A549 (cell line): ENCODE measurements at regions not wholly inside any gene's neighbourhood (a gene's known extent, or its start where the extent isn't known, plus 50 kb on each side); places are given as distances from the start of the nearest gene placed in this dataset.
A peak's percentile ranks its signal among the peaks of the same experiment; 100 is the strongest.

Source experiments
- ATAC-seq, 2 experiments: fragments of 200-7000 bp in 1 of 2; fragments of >200 bp in 1 of 2; cut with Nextera tagmentation in 1 of 2; cut with Tn5 transposase in 1 of 2; 3 replicates each; pipeline versions ENCODE4 v1.8.0 to v1.9.1; 2018 to 2020; ENCODE audit warnings: mild to moderate bottlenecking in 1 of 2, moderate library complexity in 1 of 2
- CTCF ChIA-PET: fragments of 300-600 bp; sonication (Branson Sonifier 250); formaldehyde crosslinking; extraction: SDS; loops from one replicate; lab custom pipeline; 2021; ENCODE audit warnings: antibody characterized with exemption, inconsistent platforms; lab: Yijun Ruan, JAX
- POLR2A ChIA-PET: fragments of 350-600 bp; formaldehyde crosslinking; extraction: SDS; loops from one replicate; lab custom pipeline; 2021; ENCODE audit warnings: antibody characterized with exemption, inconsistent platforms; lab: Yijun Ruan, JAX
- DNase-seq, 2 experiments: peaks; one replicate each; pipeline versions ENCODE4 v3.0.0 to v3.0.0-alpha.2; 2011 to 2016; ENCODE audit warnings: low read depth in 1 of 2, low spot score in 1 of 2
- FAIRE-seq: peaks from 2 replicates; lab custom pipeline; 2011; peaks lifted over from hg19 to GRCh38; lab: Jason Lieb, UNC
- H3K27ac ChIP-seq, 2 experiments: fragments of >200 bp; sonication (Bioruptor Twin); formaldehyde crosslinking; 3 replicates each; pipeline ENCODE4 v1.5.1; 2016 to 2017
- H3K4me1 ChIP-seq: fragments of >200 bp; sonication (Bioruptor Twin); formaldehyde crosslinking; 3 replicates; pipeline ENCODE4 v1.6.1; 2016
- H3K4me2 ChIP-seq: fragments of >200 bp; sonication (Bioruptor Twin); formaldehyde crosslinking; 3 replicates; pipeline ENCODE4 v1.6.1; 2016
- H3K4me3 ChIP-seq: fragments of >200 bp; sonication (Bioruptor Twin); formaldehyde crosslinking; 3 replicates; pipeline ENCODE4 v1.5.1; 2016
- H3K9me3 ChIP-seq: fragments of >200 bp; sonication (Bioruptor Twin); formaldehyde crosslinking; 3 replicates; pipeline ENCODE4 v1.6.1; 2016
- ATOH8 ChIP-seq: fragments of 250-450 bp; sonication (Bioruptor Pico); IDR thresholded peaks from 2 replicates; pipeline ENCODE4 v1.5.0; 2020; ENCODE audit warnings: low read depth, mild to moderate bottlenecking, moderate library complexity
- BCL3 ChIP-seq: fragments of >200 bp; sonication (Bioruptor Twin); formaldehyde crosslinking; IDR thresholded peaks from 3 replicates; pipeline ENCODE4 v1.6.1; 2016
- CBX2 ChIP-seq: fragments of 200-600 bp; sonication (generic); IDR thresholded peaks from 2 replicates; pipeline ENCODE4 v1.6.1; 2016; ENCODE audit warnings: low read depth, mild to moderate bottlenecking, borderline replicate concordance
- CBX8 ChIP-seq: fragments of 200-600 bp; sonication (generic); IDR thresholded peaks from 2 replicates; pipeline ENCODE4 v1.6.1; 2016
- CTCF ChIP-seq: fragments of >200 bp; sonication (Bioruptor Twin); formaldehyde crosslinking; IDR thresholded peaks from 3 replicates; pipeline ENCODE4 v1.5.1; 2016
- E2F6 ChIP-seq: IDR thresholded peaks from 2 replicates; pipeline ENCODE4 v1.6.1; 2012; ENCODE audit warnings: low read depth, borderline replicate concordance
- EHMT2 ChIP-seq: fragments of 200-600 bp; sonication (generic); IDR thresholded peaks from 2 replicates; pipeline ENCODE4 v1.6.1; 2016; ENCODE audit warnings: antibody characterized with exemption, low read depth, mild to moderate bottlenecking, moderate library complexity
- ELK1 ChIP-seq: fragments of 150-350 bp; IDR thresholded peaks from 2 replicates; pipeline ENCODE4 v1.6.1; 2014; ENCODE audit warnings: low read depth, mild to moderate bottlenecking, low read length
- EP300 ChIP-seq, 2 experiments: fragments of >200 bp; sonication (Bioruptor Twin); formaldehyde crosslinking; IDR thresholded peaks; 2 replicates in 1 of 2; 3 replicates in 1 of 2; pipeline ENCODE4 v1.6.1; 2016 to 2017
- FOSB ChIP-seq: fragments of 250-450 bp; sonication (Bioruptor Pico); IDR thresholded peaks from 2 replicates; pipeline ENCODE4 v1.5.0; 2020; ENCODE audit warnings: mild to moderate bottlenecking, moderate library complexity
- FOSL2 ChIP-seq, 2 experiments: fragments of 450-650 bp in 1 of 2; fragments of >200 bp in 1 of 2; sonication (Bioruptor Twin) in 1 of 2; formaldehyde crosslinking; IDR thresholded peaks; 2 replicates each; pipeline versions ENCODE4 v1.5.0 to v1.6.1; 2016 to 2020; ENCODE audit warnings: mild to moderate bottlenecking in 1 of 2, moderate library complexity in 1 of 2
- GATA3 ChIP-seq: IDR thresholded peaks from 2 replicates; pipeline ENCODE4 v1.6.1; 2012; ENCODE audit warnings: borderline replicate concordance
- HES2 ChIP-seq: fragments of >200 bp; sonication (Bioruptor Twin); formaldehyde crosslinking; IDR thresholded peaks from 2 replicates; pipeline ENCODE4 v1.6.1; 2016
- HEYL ChIP-seq: fragments of 250-450 bp; sonication (Bioruptor Pico); IDR thresholded peaks from 2 replicates; pipeline ENCODE4 v1.8.0; 2021; ENCODE audit warnings: mild to moderate bottlenecking, moderate library complexity
- HOXA7 ChIP-seq: fragments of 250-450 bp; sonication (Bioruptor Pico); IDR thresholded peaks from 2 replicates; pipeline ENCODE4 v1.5.0; 2020; ENCODE audit warnings: mild to moderate bottlenecking, moderate library complexity
- JUN ChIP-seq, 2 experiments: fragments of >200 bp; sonication (Bioruptor Twin); formaldehyde crosslinking; IDR thresholded peaks; 2 replicates in 1 of 2; 3 replicates in 1 of 2; pipeline ENCODE4 v1.6.1; 2016 to 2017
- MAFK ChIP-seq: fragments of 450-650 bp; IDR thresholded peaks from 2 replicates; pipeline ENCODE4 v1.6.1; 2014; ENCODE audit not compliant: partially characterized antibody
- MAX ChIP-seq: IDR thresholded peaks from 2 replicates; pipeline ENCODE4 v1.6.1; 2012
- MAZ ChIP-seq: fragments of 150-350 bp; IDR thresholded peaks from 2 replicates; pipeline ENCODE4 v1.6.1; 2014; ENCODE audit warnings: antibody characterized with exemption, low read depth, low read length, borderline replicate concordance
- NPAS2 ChIP-seq: fragments of 250-450 bp; sonication (Bioruptor Pico); IDR thresholded peaks from 2 replicates; pipeline ENCODE4 v1.8.0; 2022; ENCODE audit warnings: mild to moderate bottlenecking, moderate library complexity, borderline replicate concordance
- NR3C1 ChIP-seq: fragments of >200 bp; sonication (Bioruptor Twin); formaldehyde crosslinking; IDR thresholded peaks from 3 replicates; pipeline ENCODE4 v1.6.1; 2017
- PBX3 ChIP-seq: IDR thresholded peaks from 2 replicates; pipeline ENCODE4 v1.6.1; 2012
- RCOR1 ChIP-seq: fragments of 150-350 bp; IDR thresholded peaks from 2 replicates; pipeline ENCODE4 v1.6.1; 2014; ENCODE audit warnings: antibody characterized with exemption, low read length, low read depth
- REST ChIP-seq: fragments of 200-600 bp; sonication (generic); IDR thresholded peaks from 2 replicates; pipeline ENCODE4 v1.6.1; 2016; ENCODE audit warnings: antibody characterized with exemption, mild to moderate bottlenecking, moderate library complexity
- RFX5 ChIP-seq: fragments of 450-650 bp; IDR thresholded peaks from 2 replicates; pipeline ENCODE4 v1.7.1; 2014; ENCODE audit warnings: antibody characterized with exemption, mild to moderate bottlenecking, moderate library complexity
- SMC3 ChIP-seq: fragments of >200 bp; sonication (Bioruptor Twin); formaldehyde crosslinking; IDR thresholded peaks from 3 replicates; pipeline ENCODE4 v1.6.1; 2018; ENCODE audit warnings: inconsistent platforms
- TFCP2L1 ChIP-seq: fragments of 250-450 bp; sonication (Bioruptor Pico); IDR thresholded peaks from 2 replicates; pipeline ENCODE4 v1.5.0; 2021; ENCODE audit warnings: mild to moderate bottlenecking
- TP53 ChIP-seq: fragments of 250-450 bp; sonication (Bioruptor Pico); IDR thresholded peaks from 2 replicates; pipeline ENCODE4 v1.5.0; 2021; ENCODE audit warnings: mild to moderate bottlenecking, moderate library complexity
- ZFP36 ChIP-seq: fragments of 450-650 bp; IDR thresholded peaks from 2 replicates; pipeline ENCODE4 v1.6.1; 2014; ENCODE audit warnings: borderline replicate concordance; ENCODE audit not compliant: partially characterized antibody
- ZNF302 ChIP-seq: fragments of 250-450 bp; sonication (Bioruptor Pico); IDR thresholded peaks from 2 replicates; pipeline ENCODE4 v1.9.0; 2021; ENCODE audit warnings: inconsistent platforms, mild to moderate bottlenecking, moderate library complexity
- WGBS: methylation state at CpG from one replicate; pipeline ENCODE4 v1.1.6; 2017; ENCODE audit errors: missing lambda C conversion rate; 5-methylcytosine and 5-hydroxymethylcytosine counted together

GRCh38 chr10:6678211-6678803 lies 98.2 kb upstream of the PRKCQ start:
- H3K4me1 ChIP-seq = no peaks in the 10 kb centered on the region
- ChIA-PET CTCF (interaction anchor here (0.6 to 3.5 kb wide), 17 partner anchors 9 to 891 kb away, joined by 3 to 23 read pairs (median 3); partner anchors contain the start of gene SFMBT2), POLR2A (no interaction called here)
- no peaks in the 10 kb centered on the region for H3K9me3 ChIP-seq
- ATAC-seq = peak; percentile 70 to 80; a peak in 5 of 6 replicates
- peak; percentile 44 to 63 for DNase-seq
- no peak overlapping the region for H3K4me2 ChIP-seq
- FAIRE-seq = peak; percentile 39
- no peak overlapping the region for H3K27ac ChIP-seq
- no peak overlapping the region for H3K4me3 ChIP-seq
- WGBS = 16% methylated on average over 9 of the region's 9 CpGs
- TF ChIP-seq SMC3 (peak; percentile 74), FOSL2 (IDR thresholded peaks at IDR 0.05) (no peak), FOSL2 (CRISPR knock-in tag; IDR thresholded peaks at IDR 0.05) (peak; percentile 10; the same call in 1 of the 2 replicates), MAX (0 out of 2 replicates have a peak, but pooled peaks have one; percentile 31), PBX3 (no peak), CBX8 (no peak), HEYL (CRISPR knock-in tag) (no peak), NPAS2 (CRISPR knock-in tag) (no peak), BCL3 (no peak), E2F6 (no peak), REST (no peak), GATA3 (no peak), NR3C1 (no peak), MAZ (no peak), ATOH8 (CRISPR knock-in tag) (no peak), ZFP36 (no peak), RCOR1 (no peak), HES2 (no peak), JUN (IDR thresholded peaks at IDR 0.05) (no peak), HOXA7 (CRISPR knock-in tag) (no peak), TP53 (CRISPR knock-in tag) (no peak), RFX5 (no peak), CBX2 (no peak), FOSB (CRISPR knock-in tag) (no peak), MAFK (no peak), ZNF302 (CRISPR knock-in tag) (no peak), EHMT2 (no peak), EP300 (IDR thresholded peaks at IDR 0.05) (no peak), ELK1 (no peak), CTCF (peak; percentile 77), TFCP2L1 (CRISPR knock-in tag) (no peak)
